ENCODE measurements at regions not wholly inside any gene's neighbourhood (a gene's known extent, or its start where the extent isn't known, plus 50 kb on each side); places are given as distances from the start of the nearest gene placed in this dataset.

- TF ChIP-seq CTCF (IDR thresholded peaks at IDR 0.05) (no peak), POLR2A (IDR thresholded peaks at IDR 0.05) (no peak)
These were observed 469.7 kb upstream of the ZNF462 start for GRCh38 chr9:106393226-106393625.

Data from uterus (tissue), 2 donors.